Glomerular visceral epithelial cell (primary cell): ENCODE measurements at regions not wholly inside any gene's neighbourhood (a gene's known extent, or its start where the extent isn't known, plus 50 kb on each side); places are given as distances from the start of the nearest gene placed in this dataset.

Experiments
- DNase-seq: peaks from one replicate; pipeline ENCODE4 v3.0.0-alpha.2; 2016; ENCODE audit errors: extremely low spot score

DNA sequence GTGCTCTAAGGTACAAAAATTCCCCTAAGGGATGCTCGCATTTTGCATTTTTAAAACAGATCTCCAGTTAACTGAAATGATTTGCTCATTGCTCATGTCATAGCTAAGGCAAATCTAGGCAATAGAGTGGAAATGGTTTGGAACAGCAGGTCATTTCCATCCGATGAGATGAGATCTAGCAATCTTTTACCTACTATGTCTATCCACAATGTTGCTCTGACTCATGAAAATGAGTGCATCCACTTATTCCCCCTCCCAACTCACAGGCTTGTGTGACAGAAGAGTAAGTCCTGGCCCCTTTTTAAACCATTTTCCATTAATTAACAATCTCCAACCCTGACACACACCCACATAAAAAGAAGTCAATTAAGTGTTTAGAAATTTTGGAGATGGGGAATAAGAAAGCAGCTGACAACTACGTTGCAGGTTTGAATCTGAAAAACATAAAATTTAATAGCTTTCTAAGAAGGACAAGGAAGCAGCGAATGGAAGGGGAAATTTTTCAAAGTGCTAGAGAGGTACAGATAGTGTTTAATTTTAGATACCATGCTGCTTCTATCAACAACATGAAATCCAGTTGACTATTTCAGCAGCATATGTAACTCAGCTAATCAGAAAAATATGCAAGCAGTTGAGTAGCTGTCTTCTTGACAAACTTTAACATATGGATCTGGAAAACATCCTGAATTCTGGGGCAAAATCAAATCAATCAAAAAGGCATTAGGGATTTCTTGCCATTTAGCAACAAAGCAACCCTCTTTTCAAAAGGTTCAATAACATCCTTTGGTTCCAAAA lies 112.0 kb downstream of the TMCO5A start:
- no peak for DNase-seq

DNA sequence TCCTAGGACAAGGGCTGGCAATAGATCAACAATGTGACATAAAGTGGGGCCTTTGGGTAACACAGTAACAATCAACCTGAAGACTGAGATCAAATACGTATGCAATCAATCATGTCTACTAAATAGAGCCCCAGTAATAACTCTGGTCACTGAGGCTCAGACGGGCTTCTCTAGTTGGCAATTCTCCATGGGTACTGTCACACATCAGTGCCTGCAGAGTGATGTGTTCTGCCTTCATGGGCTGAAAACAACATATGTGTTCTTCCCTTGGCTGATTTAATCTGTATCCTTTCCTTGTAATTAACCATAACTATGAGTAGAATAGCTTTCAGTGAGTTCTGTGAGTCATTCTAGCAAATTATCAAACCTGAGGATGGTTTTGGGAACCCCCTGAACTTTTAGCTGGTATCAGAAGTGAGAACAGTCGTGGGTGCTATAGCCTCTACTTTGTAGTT lies 113.6 kb downstream of the TMCO5A start:
- peak; percentile 40 for DNase-seq

DNA sequence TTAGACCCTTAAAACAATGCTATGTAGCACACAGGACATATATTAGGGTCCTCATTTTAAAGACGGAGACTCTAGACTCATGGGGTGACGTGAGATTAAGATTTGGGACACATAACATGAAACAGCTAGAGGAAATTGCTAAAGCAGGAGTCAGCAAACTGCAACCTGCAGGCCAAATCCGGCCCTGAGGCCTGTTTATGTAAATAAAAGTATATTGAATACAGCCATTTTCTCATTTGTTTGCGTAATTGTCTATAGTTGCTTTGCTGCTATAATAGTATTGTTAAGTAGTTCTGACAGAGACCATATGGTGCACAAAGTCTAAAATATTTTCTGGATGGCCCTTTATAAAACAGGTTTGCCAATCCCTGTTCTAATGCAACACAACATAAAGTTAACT lies 115.5 kb downstream of the TMCO5A start:
- DNase-seq, result no peak

DNA sequence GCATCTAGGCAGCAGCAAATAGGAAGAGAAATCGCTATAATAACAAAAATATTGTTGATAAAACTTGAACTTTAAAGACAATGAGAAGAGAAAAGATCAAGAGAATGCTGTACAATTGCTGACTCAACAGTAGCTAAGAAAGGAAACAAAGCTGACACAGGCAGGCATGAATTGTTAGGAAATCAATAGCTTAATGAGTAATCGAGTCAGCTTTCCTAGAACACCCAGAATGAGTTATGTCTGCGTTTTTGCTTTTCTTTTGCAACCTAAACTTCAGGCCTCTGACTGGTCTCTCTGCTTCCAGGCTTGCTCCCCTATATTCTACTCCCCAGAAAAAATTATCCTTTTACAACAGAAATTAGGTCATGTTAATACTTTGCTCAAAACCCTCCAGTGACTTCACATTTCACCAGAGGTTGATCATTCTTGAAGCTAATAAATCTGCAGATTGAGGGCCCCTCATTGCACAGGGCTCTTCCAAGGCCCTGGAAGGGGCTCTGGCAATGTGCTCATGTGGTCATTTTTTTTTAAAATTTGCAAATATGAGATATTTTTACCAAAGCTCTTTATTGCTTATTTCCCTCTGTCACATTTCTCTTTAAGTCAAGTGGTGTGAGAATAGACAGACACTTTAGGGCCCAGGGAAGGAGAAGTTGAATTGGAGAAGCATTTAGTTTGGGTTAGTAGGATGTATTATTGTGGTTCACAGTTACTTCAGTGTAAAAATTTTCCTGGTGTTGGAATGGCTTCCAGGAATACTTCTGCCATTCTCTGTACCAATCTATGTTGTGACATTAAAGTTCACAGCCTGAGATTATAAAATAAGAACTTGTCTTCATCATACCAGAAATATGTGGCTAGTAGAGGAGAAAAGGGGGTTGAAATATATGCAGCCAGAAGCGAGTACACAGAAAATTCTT lies 116.3 kb downstream of the TMCO5A start:
- DNase-seq, result peak; percentile 28

DNA sequence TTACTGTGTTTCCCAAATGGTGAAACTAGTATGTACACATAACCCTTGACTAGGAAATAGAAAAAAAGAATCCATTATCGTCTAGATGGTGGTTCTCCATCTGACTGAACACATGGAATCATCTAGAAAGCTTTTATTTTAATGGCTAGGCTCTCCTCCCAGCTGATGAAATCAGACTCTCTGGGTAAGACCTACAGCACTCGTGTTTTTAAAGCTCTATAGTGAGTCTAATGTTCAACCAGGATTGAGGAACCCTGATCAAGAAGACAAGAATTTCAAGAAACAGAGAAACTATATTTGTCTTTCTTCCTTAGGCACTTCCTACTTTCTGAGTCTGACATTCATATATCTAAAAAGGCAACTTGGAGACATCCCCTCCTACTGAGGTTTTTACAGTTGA lies 118.8 kb downstream of the TMCO5A start:
- no peak for DNase-seq

DNA sequence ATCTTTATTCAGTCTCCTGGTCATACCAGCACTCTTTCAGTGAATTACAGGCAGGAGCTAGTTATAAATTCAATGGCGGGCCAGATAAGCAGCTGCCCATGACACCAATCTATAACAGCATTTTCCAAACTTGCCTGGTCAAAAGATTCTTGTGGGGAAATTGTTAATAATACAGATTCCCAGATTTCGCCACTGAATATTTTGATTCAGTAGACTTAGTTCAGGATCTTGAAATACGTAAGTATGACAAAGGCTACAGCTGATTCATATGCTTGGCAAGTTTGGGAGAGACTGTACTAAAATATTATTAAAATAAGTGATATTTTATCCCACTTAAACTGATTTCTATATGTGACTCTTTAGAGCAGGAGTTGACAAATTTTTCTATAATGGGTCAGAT lies 119.3 kb downstream of the TMCO5A start:
- no peak for DNase-seq

DNA sequence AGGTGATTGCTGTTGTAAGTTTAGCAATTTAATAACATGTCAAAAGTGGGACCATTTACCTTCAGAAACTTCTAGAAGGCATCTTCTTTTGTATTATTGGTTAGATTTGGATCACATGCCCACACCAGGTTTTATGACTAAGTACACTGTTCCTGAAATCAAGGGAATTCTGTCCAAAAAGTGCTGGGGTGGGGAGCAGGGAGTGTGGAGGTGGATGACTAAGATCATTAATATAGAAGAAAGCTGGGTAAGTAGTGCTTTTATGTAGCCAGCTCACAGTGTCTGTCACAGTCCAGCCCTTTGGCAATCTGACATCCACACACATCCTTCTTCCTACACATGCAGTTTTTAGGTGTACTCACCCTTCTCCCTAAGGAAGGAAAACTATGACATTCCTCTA lies 120.0 kb downstream of the TMCO5A start:
- DNase-seq, result no peak

DNA sequence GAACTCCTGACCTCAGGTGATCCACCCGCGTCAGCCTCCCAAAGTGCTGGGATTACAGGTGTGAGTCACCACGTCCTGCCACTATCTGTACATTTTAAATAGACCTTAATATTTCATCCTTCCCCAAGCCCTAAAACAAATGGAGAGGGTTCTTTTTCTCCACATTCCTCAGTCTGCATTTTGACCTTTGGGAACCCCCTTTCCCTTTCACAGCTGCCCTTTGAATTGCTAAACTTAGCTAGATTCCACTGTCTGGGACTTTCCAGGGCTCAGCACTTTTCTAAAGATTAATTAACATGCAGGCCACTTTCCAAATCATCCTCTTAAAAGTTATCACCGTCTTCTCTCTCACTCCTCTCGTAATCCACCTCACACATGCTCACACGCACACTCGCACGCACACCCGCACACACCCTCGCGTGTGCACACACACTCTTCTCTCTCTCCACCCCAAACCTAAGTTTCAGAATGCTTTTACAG lies 124.2 kb downstream of the TMCO5A start:
- DNase-seq, result peak; percentile 23

DNA sequence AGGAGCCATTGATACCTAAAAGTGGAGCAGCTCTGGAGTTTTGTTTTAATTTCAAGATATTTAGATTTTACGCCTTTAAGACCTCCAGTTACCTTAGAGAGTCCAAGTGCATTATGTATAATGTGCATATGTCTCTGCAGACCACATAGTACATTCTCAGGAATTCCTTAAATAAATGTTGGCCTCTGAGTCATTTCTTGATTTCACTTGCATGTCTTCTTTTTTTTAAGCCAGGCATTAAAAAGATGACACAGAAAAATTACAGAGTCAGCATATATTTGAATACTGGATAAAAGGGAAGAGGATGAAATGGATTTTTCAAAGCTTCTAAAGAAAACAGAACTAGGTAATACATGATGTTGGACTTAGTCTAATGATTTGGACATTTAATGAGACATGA lies 125.2 kb downstream of the TMCO5A start:
- DNase-seq, result no peak

DNA sequence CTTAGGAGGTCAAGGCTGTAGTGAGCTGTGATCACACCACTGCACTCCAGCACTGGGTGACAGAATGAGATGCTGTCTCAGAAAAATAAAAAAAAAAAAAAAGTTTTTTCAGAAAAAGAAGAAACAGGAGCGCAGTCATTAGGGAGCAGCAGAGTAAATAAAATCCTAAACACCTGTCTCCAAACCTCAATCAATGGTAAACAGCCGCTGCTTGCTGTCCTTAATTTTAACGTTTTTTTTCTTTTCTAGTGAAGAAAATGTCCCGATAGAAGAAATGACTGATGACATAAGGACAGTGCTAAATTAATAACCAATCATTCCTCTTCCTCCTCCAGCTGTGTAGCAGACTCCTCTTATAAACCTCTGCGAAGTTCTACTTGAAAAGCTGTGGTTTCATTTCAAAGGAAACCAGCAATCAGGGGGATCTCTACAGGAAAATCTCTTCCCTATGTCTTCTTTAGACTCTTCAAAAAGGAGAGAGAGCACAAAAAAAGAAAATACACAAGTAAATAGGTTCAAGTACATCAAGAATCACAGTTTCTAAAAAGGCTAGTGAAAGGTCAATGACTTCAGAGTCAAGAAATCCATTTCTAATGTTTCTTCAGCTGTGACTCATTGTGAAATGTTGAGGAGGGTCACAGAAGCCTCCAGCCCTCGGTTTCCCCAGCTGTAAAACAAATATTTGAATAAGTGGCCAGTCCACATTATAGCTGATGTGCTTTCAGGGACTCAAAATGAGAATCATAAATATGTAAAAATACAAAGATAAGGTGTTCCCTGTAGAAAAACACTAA lies 127.6 kb downstream of the TMCO5A start:
- DNase-seq, result no peak

DNA sequence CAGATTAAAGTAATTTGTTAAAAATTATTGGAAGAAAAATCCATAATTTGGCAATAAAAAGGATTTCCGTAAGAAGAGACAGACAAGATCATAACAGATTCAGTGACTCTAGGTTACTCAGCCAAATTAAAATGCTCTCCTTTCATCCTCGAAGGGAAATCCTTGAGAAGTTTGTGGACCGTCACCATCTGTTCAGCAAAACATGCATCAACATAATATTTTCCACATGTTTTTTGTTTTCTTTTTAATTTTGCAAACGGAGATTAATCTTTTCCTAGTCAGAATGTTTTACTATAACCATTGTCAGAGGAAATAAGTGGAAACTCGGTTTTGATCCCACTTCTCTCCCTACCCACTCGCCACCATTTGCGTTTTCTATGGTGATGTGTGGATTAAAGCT lies 128.3 kb downstream of the TMCO5A start:
- DNase-seq, result no peak

DNA sequence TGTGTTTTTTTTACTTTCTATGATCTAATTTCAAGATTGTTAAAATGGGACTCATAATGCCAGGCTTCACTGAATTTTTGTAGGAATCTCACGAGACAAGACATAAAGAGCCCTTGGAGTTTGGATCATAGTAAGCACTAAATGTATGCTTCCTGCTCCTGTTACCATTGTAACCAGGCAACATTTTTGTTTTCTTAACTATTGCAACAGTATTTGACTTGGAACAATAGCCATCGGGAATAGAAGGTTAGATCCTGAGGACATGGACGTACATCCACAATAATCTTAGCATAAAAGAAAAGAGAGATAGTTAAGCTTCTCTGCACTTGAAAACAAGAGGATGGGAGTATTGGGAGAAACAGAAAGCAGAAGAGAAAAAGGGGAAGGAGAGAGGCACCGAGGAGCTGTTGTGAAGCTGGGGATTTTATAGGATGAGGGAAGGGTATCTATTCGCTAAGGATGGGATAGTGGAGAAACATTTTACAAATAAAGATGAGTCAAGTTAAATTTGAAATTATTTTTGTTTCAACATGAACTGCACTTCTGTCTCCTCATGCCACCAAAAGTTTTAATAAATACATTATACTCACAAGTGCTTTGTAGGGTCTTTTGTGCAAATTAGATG lies 131.4 kb downstream of the TMCO5A start:
- DNase-seq, result no peak

DNA sequence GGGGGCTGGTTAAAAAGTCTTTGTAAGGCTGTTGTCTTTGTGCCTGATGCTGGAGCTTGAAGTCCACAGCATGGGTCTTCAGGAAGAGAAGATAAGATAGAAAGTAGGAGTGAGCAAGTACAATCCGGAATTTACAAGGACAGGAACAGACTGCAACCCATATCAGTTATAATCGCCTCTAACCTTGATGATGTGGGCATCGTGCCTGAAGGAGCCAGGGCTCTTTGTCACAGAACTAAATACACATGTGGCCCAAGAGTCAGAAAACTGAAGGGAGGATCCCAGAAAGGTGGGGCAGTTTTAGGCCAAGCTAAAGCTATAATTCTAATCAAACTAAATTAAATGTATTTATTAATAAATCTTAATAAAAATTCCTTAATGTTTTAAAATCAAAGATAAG lies 132.2 kb downstream of the TMCO5A start:
- no peak for DNase-seq

DNA sequence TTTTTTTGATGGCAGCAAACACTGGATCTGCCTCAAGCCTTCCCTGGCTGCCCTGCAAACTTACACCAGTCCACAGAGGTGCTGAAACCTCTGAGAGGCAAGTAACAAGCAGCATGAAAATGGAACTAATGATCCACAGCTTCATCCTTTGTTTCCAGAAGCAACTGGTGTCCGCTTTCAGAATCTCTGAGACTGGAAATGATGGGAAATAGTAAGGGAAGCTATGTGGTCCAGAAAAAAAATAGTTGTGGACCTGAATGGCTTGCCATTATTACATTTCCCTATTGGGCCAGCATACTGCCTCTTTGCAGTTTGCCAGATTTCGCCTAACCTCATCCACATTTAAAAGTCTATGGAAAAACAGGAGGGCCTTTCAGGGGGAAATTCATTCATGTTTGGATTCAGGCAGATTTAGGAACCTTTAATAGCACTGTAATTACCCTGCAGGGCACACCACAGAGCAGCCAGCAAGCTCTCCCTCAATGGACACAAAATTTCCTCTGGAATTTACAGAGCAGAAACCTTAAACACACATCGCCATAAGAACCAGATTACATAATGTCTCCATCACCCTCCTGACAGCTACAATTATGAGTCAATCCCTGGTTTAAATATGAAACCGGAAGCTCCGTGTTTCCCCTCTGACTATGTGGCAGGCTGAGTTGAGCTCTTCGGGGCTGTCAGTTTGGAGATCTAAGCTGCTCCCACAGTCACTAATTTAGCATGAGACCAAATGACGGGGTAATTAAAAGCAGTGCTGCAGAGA lies 134.4 kb downstream of the TMCO5A start:
- peak; percentile 69 for DNase-seq

DNA sequence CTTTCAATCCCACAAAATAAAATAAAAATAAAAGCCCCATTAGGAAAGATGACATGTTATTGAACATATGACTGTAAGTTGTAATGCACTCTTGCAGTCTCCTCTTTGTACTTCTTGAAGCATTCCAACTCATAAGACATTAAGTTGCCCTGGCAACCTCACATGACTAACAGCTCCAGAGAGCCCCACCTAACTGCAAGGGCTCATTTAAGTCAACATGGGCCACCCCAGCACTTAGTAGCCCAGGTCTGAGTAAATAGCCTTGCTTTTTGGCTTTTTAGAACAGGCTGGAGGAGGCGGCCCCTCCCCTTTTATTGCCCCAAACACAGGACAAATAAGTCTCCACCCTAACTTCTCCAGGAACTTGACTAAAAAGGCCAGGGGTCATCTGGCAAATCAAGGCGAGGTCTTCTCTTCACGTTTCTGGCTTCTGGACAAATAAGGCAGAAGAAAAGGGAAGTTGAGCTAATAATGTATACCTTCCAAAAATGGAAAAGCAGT lies 135.1 kb downstream of the TMCO5A start:
- peak; percentile 70 for DNase-seq

DNA sequence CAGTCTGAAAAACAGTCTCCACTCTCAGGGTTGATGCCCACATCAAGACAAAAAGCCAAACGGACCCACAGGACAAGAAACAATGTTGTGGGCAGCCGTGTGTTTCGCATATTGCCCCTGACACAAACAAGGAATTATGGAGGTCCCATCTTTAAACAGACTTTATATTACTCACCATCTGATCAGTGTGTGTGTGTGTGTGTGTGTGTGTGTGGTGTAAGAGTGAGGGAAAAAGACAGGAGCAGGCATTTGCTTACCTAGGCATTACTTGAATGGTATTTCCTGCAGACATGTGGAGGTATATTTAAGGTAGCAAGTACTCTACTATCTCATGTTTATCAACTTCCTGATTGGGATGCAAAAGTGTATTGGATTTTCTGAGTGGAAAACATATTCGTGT lies 136.3 kb downstream of the TMCO5A start:
- DNase-seq, result no peak

DNA sequence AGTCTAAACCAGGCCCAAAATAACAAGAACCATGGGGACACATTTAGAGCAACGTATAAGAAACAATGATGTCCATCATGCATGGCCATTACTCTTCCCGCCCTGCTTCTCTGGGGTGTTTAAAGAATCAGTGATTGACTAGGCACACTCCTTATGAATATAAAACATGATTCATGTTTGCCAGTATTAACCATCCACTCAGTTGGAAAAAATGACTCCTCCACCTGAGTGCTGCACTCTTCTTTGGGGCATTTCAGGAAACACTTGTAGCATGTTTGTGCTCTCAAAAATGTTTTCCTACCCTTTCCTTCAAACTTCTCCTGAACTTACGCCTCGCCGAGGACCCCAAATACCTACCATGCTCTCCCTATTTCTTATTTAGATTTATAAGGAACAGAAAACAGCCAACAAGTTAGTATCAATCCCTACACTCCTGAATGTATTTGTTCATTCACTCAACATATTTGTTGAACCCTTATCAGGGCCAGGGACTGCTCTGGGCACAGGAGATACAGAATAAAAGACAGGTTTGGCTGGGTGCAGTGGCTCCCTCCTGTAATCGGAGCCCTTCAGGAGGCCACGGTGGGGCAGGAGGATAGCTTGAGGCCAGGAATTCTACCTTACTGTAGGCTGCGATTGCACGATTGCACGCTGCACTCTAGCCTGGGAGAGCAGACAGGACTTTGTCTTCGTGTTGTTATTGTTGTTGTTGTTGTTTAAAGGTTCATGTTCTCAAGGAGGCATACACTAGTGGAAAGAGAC lies 137.0 kb downstream of the TMCO5A start:
- DNase-seq, result no peak

DNA sequence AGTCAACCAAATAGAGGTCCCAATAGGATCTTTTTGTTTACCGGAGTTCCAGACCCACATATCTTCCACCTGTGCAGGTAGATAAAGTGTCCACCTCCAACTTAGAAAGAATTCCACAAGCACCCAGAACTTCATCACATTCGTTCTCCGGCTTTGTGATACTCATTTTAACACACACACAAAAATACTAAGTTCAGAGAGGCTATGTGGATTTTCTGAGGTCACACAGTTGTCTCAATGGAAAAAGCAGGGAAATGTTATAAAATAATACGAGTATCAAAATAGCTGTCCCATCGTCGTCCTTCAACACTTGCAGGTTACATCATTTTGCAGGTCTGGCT lies 137.5 kb downstream of the TMCO5A start:
- DNase-seq, result no peak

DNA sequence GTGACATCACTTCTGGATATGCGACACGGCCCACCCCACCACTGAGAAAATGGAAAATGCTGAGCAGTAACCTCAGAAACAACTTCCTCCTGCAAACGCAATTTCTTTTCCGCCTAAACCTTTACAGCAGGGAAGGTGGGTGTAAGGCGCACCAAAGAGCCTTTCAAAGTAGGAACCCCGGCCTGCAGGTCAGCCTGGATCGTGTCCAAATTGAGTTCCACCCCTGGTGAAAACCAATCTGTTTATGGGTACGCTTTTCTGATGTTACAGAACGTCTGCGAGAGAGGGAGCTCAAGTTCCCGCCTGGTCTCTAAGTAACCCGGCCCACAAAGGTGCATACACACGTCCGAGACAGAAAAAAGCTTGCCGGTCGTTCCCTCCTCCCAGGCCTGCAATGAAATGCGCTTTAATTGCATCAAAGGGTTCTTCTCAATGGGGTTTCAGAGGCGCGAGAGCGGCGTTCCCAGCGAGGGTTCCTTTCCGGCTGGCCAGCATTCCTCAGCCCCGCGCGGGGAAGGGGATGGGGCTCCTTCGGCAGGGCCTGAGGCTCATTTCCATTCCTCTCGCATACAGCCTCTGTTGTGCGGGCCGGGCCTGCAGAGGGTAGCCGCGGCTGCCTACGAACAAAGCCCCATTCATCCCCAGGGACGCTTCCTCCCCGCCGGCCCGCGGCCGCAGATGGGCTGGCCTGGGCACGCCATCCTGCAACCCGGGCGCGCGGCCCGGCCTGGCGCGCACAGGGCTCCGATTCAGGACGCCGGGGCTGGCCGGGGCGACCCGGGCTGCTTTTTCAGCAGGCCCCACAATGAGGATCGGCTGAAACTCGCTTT lies 138.1 kb downstream of the TMCO5A start:
- DNase-seq, result peak; percentile 74
